Activated naive CD8-positive, alpha-beta T cell (primary cell): ENCODE measurements at regions not wholly inside any gene's neighbourhood (a gene's known extent, or its start where the extent isn't known, plus 50 kb on each side); places are given as distances from the start of the nearest gene placed in this dataset.

ENCODE experiments used
- H3K27ac Mint-ChIP-seq: one replicate; pipeline ENCODE4 v1.8.0; 2021; ENCODE audit warnings: mixed read lengths
- H3K27me3 Mint-ChIP-seq: one replicate; pipeline ENCODE4 v1.8.0; 2021; ENCODE audit warnings: mixed read lengths
- H3K36me3 Mint-ChIP-seq: one replicate; pipeline ENCODE4 v1.8.0; 2021; ENCODE audit warnings: mixed read lengths
- H3K4me1 Mint-ChIP-seq: one replicate; pipeline ENCODE4 v1.8.0; 2021; ENCODE audit warnings: low read depth, mixed read lengths
- H3K4me3 Mint-ChIP-seq: one replicate; pipeline ENCODE4 v1.8.0; 2021; ENCODE audit warnings: mild to moderate bottlenecking, mixed read lengths
- H3K9me3 Mint-ChIP-seq: one replicate; pipeline ENCODE4 v1.8.0; 2021; ENCODE audit warnings: low read depth, mixed read lengths

DNA sequence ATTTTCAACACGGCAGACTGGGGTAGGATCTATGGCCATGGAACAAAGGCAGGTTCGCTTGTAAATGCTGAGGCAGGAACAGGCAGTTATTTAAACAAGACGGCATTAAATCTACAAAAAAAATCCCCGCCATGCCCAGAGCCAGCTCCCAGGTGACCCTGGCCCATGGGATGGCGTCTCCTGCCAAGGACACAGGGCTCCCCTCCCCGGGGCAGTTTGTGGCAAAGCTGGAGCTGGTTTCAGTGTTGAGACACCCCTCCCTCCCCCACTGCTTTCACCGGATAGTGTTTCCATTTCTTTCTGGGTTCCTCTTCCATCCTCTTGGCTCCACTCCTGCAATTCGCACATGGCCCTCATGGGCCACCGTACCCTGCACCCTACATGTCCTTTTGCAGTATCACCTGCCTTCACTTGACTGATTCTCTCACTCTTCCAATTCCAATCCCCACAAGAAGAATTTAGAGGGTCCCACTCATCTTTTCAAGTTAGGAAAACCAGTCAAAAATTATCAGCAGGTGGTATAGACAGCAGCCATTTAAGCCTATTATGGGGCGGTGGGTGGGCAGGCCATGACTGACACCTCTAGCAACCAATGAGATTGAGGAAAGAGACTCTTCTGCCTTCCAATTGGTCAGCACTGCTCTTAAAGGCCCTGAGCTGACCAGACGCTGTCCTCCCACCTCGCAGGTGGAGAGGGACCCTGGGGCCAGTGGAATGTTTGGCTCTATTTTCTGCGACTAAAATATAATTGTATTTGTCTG is 52.0 kb downstream of the OLIG1 start:
- Mint-ChIP-seq H3K9me3 (no peaks in the 10 kb centered on the region), H3K27ac (no peak overlapping the region), H3K4me1 (peaks cover 10% of the 10 kb centered on the region), H3K27me3 (no peaks in the 10 kb centered on the region), H3K4me3 (no peak overlapping the region), H3K36me3 (no peaks in the 10 kb centered on the region)

DNA sequence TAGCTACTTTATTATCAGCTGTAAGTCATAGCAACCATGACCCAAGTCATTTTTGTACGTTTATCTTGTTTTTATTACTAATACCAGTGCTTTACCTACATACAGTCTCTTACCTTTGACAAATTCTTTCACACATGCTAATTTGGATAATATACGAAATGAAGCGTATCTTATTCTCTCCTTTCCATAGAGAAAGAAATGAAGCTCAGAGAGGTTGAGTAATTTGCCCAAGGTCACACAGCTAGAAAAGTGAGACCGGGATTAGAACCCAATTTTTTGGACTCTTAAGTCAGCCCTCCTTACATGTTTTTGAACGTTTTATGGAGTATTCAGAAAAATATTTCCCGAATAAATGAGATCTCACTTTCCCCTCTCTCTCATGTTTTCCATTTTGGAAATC is 52.6 kb downstream of the OLIG1 start:
- no peaks in the 10 kb centered on the region for H3K27me3 Mint-ChIP-seq
- peaks cover 8% of the 10 kb centered on the region for H3K4me1 Mint-ChIP-seq
- H3K27ac Mint-ChIP-seq, result no peak overlapping the region
- H3K36me3 Mint-ChIP-seq, result no peaks in the 10 kb centered on the region
- no peak overlapping the region for H3K4me3 Mint-ChIP-seq
- H3K9me3 Mint-ChIP-seq, result no peaks in the 10 kb centered on the region

DNA sequence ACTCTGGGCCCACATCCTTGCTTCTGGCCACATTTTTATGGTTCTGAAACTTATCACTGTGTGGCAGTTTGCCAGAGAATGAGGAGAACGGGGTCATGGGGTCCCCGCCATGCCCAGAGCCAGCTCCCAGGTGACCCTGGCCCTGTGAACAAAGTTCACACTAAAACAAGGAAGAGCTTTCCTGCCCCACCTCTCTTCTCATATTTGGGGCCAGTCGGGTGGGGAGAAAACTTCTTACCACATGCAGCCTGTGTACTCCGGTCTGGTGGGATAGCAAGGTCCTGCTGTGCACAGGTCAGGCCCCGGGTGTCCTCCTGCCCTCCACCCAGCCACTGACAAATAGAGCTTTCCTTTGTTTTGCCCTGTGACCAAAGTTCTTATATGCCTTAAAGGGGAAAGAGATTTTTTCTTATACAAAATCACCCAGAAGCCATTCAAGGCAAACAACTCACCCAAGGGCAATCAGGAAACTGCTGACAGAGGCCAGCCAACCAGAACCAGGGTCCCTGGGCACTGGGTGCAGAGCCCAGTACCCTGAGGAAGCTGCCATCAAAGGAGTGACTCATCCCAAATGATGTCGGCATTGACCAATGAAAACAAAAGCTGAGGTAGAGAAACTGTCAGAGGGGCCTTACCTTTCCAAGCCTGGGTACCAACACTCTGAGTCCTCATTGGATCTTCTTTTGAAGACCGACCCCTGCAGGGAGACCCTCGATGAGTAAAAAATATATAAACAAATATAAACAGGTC is 53.6 kb downstream of the OLIG1 start:
- Mint-ChIP-seq H3K9me3 (no peaks in the 10 kb centered on the region), H3K36me3 (no peaks in the 10 kb centered on the region), H3K4me3 (no peak overlapping the region), H3K27me3 (peaks cover 2% of the 10 kb centered on the region), H3K4me1 (peaks cover 6% of the 10 kb centered on the region), H3K27ac (no peak overlapping the region)

DNA sequence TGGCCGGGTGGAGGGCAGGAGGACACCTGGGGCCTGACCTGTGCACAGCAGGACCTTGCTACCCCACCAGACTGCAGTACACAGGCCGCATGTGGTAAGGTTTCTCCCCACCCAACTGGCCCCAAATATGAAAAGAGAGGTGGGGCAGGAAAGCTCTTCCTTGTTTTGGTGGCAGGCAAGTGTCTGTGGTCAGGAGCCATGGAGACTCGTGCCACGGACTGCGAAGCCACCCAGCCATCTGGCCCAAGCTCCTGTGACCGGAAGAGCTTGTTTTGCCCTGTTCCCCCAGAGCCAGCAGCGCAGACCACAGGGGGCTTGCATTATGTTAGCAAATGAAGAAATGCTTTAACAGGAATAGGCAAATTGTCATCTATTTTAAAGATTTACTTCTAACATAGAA is 54.9 kb downstream of the OLIG1 start:
- no peaks in the 10 kb centered on the region for H3K9me3 Mint-ChIP-seq
- no peak overlapping the region for H3K4me3 Mint-ChIP-seq
- H3K4me1 Mint-ChIP-seq, result peaks cover 6% of the 10 kb centered on the region
- no peak overlapping the region for H3K27ac Mint-ChIP-seq
- peaks cover 11% of the 10 kb centered on the region for H3K27me3 Mint-ChIP-seq
- H3K36me3 Mint-ChIP-seq, result no peaks in the 10 kb centered on the region

DNA sequence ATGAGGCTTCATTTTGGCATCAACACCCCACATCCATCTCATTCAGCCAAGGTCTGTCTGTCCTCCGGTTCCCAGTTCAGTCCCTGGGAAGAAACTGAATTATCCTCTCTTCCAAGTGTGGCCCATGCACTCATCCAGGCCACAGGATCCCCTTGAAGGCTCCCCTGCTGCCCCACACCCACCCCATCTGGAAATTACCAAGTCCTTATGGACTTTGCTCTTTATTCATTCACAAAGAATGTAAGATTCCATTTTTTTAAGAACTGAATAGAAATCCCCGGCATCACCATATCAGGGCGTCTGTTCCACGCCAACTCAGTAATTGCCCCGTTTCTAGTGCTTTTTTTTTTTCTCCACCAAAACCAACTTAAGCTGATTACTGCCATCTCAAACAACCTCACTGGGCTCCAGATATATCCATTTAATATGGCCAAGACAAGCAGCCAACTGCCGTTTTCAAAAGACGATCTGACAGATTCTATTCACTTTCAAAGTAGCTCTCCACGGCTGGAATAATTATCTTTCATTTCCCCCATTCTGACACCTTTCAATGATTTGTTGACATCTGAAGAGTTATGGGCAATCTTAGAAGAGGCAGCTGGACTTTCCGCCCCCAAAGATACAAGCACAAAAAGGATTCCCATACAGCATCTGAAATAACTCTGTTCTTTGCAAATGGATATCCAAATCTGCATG is 55.9 kb downstream of the OLIG1 start:
- H3K36me3 Mint-ChIP-seq, result no peaks in the 10 kb centered on the region
- no peaks in the 10 kb centered on the region for H3K9me3 Mint-ChIP-seq
- H3K27me3 Mint-ChIP-seq, result peaks cover 11% of the 10 kb centered on the region
- H3K4me3 Mint-ChIP-seq, result no peak overlapping the region
- H3K4me1 Mint-ChIP-seq, result peaks cover 6% of the 10 kb centered on the region
- no peak overlapping the region for H3K27ac Mint-ChIP-seq

DNA sequence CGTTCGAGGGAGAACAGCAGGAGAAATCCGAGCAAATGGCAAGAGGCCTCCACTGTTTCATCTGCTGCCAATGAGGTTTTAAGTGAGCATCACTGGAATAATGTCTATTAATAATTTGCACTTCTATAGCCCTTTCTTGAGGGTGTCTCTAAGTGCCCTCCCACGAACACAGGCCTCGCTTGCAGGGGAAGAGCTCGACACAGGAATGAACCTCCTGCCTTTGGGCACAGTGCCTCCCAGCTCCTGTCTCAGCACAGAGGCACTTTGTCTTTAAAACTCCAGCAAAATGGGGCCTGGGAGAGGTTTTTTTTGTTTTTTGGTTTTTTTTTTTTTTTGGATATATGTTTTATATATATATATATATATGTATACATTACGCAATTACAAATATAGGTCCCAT is 56.6 kb downstream of the OLIG1 start:
- H3K4me1 Mint-ChIP-seq, result peaks cover 6% of the 10 kb centered on the region
- H3K9me3 Mint-ChIP-seq, result no peaks in the 10 kb centered on the region
- H3K4me3 Mint-ChIP-seq, result peak overlapping the region; percentile 72
- peaks cover 11% of the 10 kb centered on the region for H3K27me3 Mint-ChIP-seq
- H3K36me3 Mint-ChIP-seq, result no peaks in the 10 kb centered on the region
- no peak overlapping the region for H3K27ac Mint-ChIP-seq

DNA sequence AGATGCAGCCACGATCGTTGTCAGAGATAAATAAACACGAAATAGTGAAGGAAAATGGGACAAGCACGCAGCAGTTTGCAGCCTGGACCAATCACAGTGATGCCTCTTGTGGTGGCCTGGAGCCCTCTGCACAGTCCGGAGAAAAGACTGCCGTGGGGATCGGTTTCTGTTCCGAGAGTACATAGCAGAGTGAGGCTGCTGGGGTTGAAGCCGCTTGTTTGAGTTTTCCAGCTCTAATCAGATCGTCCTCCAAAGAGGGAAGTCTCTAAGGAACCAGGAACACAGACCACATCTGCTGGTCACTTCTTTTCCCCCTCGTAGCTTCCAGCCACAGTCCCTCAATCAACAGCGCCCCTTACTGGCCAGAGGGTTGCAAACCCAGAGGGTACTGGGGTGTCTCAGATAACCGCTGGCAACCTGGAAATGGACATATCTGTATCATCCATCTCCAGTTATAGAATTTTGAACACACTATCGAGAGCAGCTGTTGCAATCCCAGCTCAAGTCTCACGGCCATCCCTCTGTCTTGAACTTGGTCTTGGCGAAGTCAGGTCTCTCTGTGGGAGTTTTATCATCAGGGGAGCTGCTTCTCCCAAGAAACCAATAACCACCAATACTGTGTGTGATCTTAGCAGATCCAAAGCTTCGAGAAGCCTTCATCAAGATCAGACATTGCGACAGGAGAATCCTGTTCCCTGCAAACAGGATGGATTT is 57.4 kb downstream of the OLIG1 start:
- peaks cover 6% of the 10 kb centered on the region for H3K4me1 Mint-ChIP-seq
- H3K27me3 Mint-ChIP-seq, result peaks cover 11% of the 10 kb centered on the region

DNA sequence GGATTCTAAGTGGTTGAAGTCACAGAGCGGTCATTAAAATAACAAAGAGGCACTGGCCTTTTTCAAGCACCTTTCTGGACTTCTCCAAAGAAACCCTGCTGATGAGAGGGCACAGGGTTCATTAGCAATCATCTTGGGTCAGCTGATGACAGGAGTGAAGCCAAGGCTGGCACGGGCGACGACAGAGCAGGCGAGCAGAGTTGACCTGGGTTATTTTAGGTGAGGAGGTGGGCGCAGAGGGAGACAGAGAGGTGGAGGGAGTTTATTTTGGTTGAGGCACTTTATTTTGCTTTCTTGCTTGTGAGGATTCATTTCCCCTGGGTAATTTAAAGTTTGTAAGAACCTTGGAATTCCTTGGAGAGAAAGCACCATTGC is 57.9 kb downstream of the OLIG1 start:
- no peaks in the 10 kb centered on the region for H3K9me3 Mint-ChIP-seq
- H3K4me1 Mint-ChIP-seq, result peaks cover 6% of the 10 kb centered on the region
- H3K4me3 Mint-ChIP-seq, result no peak overlapping the region
- peaks cover 11% of the 10 kb centered on the region for H3K27me3 Mint-ChIP-seq
- H3K36me3 Mint-ChIP-seq, result no peaks in the 10 kb centered on the region
- H3K27ac Mint-ChIP-seq, result no peak overlapping the region

More for the DNA sequence above, 57.4 kb downstream of the OLIG1 start:
- Mint-ChIP-seq H3K4me3 (peak overlapping the region; percentile 72), H3K36me3 (no peaks in the 10 kb centered on the region), H3K9me3 (no peaks in the 10 kb centered on the region), H3K27ac (no peak overlapping the region)

DNA sequence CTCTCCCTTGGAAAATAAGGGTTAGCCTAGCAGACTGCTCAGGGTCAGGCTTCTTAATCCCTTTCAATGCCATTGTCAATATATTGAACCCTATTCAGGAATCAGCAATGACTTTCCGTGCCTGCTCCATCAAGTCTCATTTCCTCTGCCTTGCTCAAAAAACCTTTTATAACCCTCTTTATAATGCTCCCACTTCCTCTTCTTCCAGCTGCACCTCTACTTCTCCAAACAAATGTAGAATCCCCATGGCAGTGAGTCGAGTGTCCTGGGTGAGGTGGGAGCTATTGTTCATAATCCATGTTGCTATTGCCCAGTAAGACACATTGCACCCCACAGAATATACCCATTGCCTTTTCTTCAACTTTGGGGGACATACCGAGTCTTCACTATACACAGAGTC is 58.6 kb downstream of the OLIG1 start:
- Mint-ChIP-seq H3K36me3 (no peaks in the 10 kb centered on the region), H3K4me1 (peaks cover 6% of the 10 kb centered on the region), H3K4me3 (no peak overlapping the region), H3K9me3 (no peaks in the 10 kb centered on the region), H3K27me3 (peaks cover 11% of the 10 kb centered on the region), H3K27ac (no peak overlapping the region)

DNA sequence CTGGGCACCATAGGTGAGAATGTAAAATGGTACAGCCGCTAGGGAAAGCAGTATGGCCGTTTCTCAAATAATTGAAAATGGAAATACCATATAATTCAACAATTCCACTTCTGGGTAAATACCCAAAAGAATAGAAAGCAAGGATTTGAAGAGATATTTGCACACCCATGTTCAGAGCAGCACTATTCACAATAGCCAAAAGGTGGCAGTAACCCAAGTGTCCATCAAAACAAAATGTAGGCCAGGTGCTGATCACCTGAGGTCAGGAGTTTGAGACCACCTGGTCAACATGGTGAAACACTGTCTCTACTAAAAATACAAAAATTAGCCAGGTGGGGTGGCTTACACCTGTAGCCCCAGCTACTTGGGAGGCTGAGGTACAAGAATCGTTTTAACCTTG is 62.1 kb downstream of the OLIG1 start:
- peaks cover 3% of the 10 kb centered on the region for H3K4me1 Mint-ChIP-seq
- H3K27ac Mint-ChIP-seq, result no peak overlapping the region
- peaks cover 11% of the 10 kb centered on the region for H3K27me3 Mint-ChIP-seq
- no peaks in the 10 kb centered on the region for H3K36me3 Mint-ChIP-seq
- no peak overlapping the region for H3K4me3 Mint-ChIP-seq
- H3K9me3 Mint-ChIP-seq, result no peaks in the 10 kb centered on the region

DNA sequence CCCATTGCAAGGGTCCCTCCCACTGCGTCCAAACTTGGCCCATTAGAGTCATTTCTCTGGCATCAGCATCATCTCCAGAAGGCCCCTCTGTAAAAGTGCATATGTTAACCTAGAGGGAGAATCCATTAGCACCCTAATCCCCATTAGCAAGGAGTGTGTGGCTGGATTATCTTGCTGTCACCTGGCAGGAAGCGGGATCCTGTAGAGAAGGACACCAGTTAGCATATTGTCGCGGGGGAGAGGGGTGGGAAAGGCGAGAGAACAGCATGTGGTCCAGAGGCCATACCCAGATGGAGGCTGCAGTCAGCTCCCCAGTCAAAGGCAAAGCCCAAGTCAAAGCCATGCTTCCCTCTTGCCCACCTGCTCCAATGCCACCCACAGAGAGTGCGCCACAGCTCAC is 64.0 kb downstream of the OLIG1 start:
- Mint-ChIP-seq H3K9me3 (no peaks in the 10 kb centered on the region), H3K4me3 (no peak overlapping the region), H3K36me3 (no peaks in the 10 kb centered on the region), H3K27ac (no peak overlapping the region), H3K27me3 (peaks cover 5% of the 10 kb centered on the region), H3K4me1 (no peaks in the 10 kb centered on the region)

DNA sequence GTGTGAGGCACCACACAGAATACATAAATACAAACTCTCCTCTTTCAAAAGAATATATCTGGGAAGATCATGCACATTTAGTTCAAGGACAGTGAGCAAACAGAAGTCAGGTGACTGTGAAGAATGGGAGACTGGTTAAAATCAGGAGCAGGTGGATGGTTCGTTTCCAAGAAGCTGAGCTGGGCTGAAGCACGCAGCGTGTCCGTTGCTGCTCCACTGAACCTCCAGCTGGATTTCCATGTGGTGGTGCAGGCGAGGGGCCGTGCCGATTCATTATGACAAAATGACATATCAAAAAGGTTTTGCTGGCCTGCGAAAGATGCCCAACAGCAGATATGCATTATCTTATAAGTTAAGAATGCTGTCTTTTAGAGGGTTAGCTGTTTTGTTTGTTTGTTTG is 66.0 kb downstream of the OLIG1 start:
- H3K27me3 Mint-ChIP-seq, result peaks cover 1% of the 10 kb centered on the region
- H3K36me3 Mint-ChIP-seq, result no peaks in the 10 kb centered on the region
- no peaks in the 10 kb centered on the region for H3K4me1 Mint-ChIP-seq
- no peaks in the 10 kb centered on the region for H3K9me3 Mint-ChIP-seq
- H3K4me3 Mint-ChIP-seq, result no peak overlapping the region
- no peak overlapping the region for H3K27ac Mint-ChIP-seq

DNA sequence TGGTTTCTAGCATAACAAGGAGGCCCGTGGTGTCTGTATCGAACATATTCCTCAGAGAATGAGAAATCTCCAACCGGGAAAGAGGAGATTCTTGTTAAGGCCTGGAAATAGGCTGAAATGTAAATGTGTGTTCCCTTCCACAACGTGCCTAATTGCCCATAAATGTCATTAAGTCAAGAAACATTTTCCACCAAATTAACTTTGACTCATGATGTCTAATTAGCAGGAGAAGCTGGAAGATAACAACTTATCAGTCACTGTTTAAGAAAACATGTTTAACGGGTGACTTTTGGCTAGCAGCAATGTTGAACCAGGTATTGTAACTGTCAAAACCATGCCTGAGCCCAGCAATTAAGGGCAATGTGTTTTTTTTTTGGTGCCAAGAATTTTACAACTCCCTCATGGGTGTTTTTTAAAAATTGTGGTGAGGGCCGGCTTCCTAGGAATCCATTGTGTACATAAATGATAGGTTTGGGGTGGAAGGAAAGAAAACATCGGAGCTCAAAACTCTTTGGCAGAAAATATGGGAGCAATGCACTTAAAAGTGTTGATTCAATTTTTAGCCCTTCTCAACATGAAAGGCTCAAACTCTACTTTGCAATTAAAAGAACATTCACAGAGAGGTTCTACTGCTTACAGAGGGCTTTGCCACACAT is 67.0 kb downstream of the OLIG1 start:
- Mint-ChIP-seq H3K4me1 (no peaks in the 10 kb centered on the region), H3K36me3 (no peaks in the 10 kb centered on the region), H3K4me3 (no peak overlapping the region), H3K27ac (no peak overlapping the region), H3K9me3 (no peaks in the 10 kb centered on the region), H3K27me3 (peaks cover 1% of the 10 kb centered on the region)

DNA sequence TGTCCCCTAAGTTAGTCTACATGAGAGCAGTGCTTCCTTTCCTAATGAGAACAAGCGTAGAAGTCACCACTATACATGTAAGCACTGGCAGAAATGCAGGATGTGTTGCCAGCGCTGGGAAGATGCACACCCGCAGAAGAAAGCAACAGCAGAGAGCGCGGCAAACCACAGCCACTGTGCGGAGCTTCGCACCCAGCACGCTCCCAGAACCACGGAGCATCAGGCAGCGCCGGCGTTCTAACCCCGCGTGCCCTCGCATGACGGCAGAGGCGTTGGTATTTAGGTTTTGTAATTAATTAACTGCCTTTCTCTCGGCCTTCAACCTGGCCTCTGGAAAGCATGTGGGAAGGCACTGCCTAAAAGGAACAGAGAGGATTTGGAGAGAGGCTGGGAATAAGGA is 69.1 kb downstream of the OLIG1 start:
- Mint-ChIP-seq H3K27me3 (peaks cover 1% of the 10 kb centered on the region), H3K36me3 (no peaks in the 10 kb centered on the region), H3K27ac (no peak overlapping the region), H3K9me3 (no peaks in the 10 kb centered on the region), H3K4me3 (no peak overlapping the region), H3K4me1 (no peaks in the 10 kb centered on the region)
